ENCODE measurements at regions not wholly inside any gene's neighbourhood (a gene's known extent, or its start where the extent isn't known, plus 50 kb on each side); places are given as distances from the start of the nearest gene placed in this dataset.
"Not testable (repeated sequence)": the region's sequence is repeated elsewhere in the genome, so short reads cannot be mapped to it uniquely, and the experiment has no call there.

DNA sequence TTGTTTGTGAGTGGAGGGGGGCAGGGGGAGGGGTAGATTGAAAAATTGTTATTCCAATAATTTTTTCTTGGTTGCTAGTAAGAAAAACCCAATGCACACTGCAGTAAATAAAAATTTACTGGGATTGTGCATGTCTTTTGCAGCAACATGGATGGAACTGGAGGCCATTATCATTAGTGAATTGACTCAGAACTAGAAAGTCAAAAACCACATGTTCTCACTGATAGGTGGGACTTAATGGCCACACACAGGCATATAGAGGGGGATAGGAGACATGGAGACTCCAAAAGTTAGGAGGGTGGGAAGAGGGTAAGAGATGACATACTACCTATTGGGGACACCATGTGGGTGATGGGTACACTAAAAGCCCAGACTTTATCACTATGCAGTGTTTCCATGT is 67.2 kb downstream of the BUB3 start:
- DNase-seq: no peak

DNA sequence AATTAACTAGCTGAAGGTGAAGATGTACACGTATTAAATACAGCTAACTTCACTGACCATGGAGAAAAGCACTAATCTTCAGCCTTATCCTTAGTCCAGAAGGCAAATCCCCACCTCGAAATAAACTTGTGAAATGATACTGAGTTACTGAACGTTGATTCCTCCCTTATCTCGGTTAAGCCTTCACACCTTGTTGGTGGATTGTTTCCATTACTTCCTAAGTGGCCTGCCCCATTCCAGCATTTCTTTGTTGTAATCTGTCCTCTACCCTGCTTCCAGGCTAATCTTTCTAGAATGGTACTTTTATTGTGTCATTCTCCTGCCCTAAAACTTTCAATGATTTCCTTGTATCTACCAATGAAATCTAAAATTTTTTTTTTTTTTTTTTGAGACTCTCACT is 68.6 kb downstream of the BUB3 start:
- DNase-seq: no peak

DNA sequence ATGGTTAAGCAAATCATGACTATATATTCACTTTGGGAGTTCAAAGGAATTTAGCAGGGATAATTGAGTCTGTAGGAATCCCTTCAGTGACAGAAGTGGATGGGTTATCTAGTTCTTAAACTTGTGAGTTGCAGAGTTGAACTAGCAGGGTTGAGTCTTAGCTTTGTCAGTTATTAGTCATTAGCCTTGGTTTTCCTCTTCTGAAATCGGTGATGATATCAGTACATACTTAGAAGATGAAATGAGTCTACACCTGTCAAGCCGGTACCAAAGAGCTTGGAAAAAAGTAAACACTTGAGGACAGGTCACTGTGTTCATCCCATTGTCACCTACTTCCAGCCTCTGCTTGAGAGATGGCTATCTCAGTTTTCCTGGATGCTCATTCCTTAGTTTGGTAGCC is 73.5 kb downstream of the BUB3 start:
- DNase-seq: no peak

- no peak for DNase-seq
Measured at GRCh38 chr10:123229927-123230630, 75.9 kb downstream of the BUB3 start.

GRCh38 chr10:123232879-123233278 is 78.7 kb downstream of the BUB3 start:
- not testable (repeated sequence) for DNase-seq

DNA sequence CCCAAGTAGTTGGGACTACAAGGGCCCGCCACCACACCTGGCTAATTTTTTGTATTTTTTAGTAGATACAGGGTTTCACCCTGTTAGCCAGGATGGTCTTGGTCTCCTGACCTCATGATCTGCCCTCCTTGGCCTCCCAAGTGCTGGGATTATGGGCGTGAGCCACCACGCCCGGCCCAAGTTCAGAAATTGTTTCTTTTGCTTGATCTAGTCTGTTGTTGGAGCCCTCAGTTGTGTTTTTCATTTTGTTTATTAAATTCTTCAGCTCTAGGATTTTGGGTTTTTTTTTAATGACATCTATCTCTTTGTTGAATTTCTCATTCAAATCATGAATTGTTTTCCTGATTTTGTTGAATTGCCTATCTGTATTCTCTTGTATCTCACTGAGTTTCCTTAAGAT is 80.8 kb downstream of the BUB3 start:
- not testable (repeated sequence) for DNase-seq

GRCh38 chr10:123236126-123236525 is 81.9 kb downstream of the BUB3 start:
- no peak for DNase-seq

DNA sequence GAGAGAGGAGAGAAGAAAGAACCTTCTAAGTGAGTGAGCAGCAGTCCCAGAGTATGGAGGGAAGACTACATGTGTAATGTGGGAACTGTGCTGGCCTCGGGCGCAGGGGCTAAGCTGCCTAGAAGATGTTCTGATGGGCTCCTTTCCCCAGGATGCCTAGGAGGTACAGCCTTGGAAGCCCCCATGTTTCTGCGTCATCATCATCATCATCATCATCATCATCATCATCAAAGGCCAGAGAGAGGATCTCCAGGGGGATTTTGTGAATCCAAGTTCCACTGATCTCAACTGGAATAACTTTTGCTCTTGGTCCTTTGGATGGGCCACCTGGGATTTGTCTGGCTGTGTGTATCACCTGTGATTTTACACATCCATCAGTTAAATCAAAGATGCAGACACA is 86.0 kb downstream of the BUB3 start:
- DNase-seq: no peak

DNA sequence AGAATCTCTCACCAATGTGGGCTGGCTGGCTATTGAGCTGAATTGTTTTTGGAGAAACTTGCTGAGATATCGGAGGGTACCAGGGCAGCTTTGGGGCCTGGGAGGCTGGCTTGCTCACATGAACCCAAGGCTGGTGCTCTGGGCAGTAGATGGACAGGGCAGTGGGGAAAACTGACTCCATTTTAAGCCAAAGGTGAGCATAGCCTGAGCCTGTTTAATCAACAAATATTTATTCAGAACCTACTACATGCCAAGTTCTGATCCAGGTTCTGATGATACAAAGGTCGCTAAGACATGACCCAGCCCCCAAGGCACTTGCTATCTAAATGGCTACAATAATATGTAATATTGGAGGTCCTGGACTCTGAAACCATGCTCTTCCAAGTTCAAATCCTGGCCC is 86.6 kb downstream of the BUB3 start:
- DNase-seq: no peak

DNA sequence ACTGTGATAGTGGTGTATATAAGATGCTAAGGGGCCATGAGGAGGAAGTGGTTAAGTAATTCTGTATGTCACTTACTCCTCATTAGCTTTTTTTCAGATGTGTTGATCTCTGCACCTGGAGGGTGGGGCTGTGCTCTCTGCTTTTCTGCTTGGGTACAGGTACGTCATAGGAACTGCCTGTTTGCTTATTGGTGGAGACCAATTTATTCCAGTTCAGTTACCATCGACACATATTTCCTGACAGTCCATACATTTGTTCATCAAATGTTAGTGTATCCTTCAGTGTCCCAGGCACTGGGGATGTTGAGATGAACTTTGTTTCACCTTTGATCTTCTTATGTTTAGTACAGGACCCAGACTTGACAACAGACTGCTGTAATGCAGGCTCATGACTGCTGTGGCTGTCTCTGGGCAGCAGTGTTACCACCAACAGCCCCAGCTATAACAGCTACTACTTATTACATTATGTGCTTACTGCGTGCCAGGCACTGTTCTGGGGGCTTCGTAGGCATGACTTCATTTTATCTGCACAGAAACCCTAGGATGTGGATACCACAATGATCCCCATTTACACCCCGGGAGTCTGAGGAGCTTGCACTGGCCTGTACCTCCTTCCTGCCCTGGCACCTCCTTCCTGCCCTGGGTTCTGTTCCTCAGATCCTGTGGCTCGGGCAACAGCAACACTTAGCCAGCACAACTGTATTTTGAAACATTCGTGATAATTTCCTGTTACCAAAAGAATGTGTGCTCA is 87.4 kb downstream of the BUB3 start:
- DNase-seq: no peak

- no peak for DNase-seq
Measured at GRCh38 chr10:123244747-123245146, 90.5 kb downstream of the BUB3 start.

DNA sequence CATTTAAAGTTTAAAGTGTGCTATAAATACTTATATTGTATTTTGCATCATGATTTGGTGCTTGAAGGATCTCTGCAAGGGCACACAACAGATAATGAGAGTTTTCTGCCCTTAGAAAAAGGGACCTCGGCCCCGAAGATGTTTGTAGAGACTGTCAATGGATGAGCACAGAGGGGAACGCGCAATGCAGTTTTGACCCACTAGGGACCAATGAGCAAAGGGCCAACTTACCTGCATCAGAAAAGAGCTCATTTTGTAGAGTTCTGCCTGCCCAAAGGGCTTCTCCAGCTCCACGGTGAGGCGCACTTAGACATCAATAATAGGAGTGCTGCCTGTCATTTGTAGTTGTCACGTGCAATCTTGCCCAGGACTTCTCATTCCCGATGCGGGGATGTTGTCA is 91.1 kb downstream of the BUB3 start:
- no peak for DNase-seq

DNA sequence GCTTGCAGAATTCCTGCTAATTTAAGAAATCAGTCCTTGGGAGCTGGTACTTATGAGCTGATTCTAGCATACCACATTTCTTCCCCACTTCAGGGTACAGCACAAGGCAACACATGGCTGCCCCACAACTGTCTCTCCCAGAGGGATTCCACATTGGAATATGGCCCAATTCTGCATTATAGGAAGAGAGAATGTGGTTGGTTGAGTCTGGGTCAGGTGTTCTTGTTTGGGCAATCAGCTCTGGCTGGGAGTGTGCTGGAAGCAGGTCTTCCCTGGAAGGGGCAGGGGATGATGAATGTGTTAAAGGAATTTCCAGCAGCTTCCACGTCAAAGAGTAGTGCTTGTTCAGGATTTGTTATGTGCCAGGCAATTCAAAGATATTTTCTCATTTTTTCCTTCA is 95.7 kb downstream of the BUB3 start:
- peak; percentile 8 for DNase-seq

DNA sequence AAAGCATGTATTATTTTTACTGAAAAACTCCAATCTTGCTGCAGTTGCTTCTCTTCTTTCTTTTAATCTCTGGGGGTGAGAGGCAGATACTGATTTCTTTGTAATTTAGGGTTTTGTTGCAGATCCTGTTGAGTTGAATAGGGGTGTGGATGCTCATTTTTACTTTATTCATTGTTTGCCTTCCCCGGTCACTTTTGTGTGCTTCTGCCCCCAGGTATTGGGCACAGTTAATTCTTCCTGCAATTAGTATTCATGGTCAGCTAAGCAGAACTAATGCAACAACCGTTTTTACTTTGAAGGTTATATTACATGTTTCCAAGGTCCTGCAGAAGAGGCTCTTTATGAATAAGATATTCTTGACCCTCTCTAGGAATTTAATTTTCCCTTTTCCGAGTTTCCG is 96.4 kb downstream of the BUB3 start:
- DNase-seq: no peak

GRCh38 chr10:123252779-123253178 is 98.6 kb downstream of the BUB3 start:
- no peak for DNase-seq

GRCh38 chr10:123254343-123254742 is 100.1 kb downstream of the BUB3 start:
- not testable (repeated sequence) for DNase-seq

GRCh38 chr10:123257904-123258456 is 103.8 kb downstream of the BUB3 start:
- no peak for DNase-seq

DNA sequence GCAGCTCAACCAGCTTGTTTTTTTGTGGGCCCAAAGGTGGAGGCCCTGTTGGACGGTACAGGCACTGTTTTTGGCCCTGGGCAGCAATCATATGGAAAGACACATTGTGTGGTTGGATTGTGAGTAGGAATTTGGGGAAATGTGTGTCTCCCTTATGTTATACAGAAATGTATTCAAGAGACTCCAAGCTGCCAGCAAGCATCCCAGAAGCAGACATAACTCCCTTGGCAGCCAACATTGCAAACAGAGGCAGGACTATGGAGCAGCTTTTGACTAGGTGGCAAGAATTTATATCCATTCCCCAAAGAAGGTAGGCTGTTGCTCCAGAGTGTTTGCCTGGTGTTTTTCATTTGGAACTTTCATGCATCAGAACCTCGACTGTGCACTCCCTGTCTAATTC is 104.9 kb downstream of the BUB3 start:
- DNase-seq: no peak

DNA sequence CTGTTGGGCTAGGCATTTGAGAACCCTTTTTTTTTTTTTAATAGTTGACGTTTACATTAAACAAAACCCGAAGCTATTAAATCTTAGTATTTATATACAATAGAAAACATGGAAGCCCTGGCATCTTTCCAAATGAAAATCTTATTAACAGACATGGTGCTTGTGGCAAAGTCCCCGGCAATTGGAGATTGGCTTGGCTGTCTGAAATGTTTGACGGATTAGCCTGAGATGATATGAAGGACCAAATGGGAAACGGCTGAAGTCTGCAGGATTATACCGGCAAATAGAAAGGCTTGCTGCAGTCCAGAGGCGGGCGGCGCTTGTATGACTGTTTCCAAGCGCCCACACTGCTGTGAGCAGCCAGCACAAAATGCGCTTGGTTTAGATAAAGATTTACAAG is 105.6 kb downstream of the BUB3 start:
- DNase-seq: no peak

DNA sequence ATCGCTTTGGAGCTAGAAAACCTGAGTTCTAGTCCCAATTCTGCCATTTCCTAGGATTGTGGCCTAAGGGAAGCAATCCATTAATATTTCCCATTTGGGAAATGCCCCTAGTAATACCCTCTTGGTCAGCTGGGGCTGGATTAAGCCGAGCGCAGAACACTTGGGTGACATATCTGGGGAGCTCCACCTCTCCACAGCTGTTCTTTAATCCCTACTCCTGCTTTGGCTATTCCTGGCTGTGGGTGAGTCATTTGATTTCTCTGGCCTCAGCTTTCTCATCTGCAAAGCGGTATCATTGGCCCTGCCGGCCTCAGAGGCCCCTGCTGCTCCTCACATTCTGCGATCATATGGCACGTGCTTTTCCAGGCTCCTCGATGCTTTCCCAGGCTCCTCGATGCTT is 108.3 kb downstream of the BUB3 start:
- no peak for DNase-seq

DNA sequence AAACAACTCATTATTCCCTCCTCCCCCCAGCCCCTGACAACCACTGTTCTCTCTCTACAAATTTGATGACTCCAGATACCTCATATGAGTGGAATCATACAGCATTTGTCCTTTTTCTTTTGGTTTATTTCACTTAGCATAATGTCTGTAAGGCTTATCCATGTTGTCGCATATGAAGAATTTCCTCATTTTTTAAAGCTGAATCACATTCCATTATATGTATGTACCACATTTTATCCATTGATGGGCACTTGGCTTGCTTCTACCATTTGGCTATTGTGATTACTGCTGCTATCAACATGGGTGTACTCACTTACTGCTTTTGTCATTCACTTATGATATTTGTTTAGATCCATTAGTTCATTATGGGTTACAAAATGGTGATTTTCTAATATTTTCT is 112.8 kb downstream of the BUB3 start:
- DNase-seq: no peak

- no peak for DNase-seq
Measured at GRCh38 chr10:123269017-123269552, 114.9 kb downstream of the BUB3 start.

DNA sequence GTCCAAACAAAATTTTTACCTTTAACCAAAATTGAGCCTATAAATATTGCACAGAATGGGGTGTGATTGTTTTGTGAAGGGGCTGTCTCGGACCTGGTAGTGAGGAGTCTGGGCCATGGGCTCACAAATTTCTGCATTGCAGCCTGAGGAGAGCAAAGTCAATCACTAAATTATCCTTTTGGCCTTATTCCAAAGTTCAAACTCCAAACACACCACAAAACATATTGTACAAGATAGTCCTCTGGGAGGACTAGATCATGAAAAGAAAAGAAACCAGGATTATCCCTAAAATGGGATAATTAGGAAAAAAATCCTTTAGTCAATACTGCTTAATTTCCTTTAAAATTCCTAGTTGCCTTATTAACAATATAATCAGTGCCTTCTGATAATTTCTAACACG is 115.5 kb downstream of the BUB3 start:
- no peak for DNase-seq

- no peak for DNase-seq
Measured at GRCh38 chr10:123270221-123270620, 116.0 kb downstream of the BUB3 start.
